ENCODE measurements at regions not wholly inside any gene's neighbourhood (a gene's known extent, or its start where the extent isn't known, plus 50 kb on each side); places are given as distances from the start of the nearest gene placed in this dataset.

GRCh38 chr6:5946701-5947100 lies 60.0 kb downstream of the NRN1 start:
- TF ChIP-seq EZH2phosphoT487 (IDR thresholded peaks at IDR 0.05; ENCODE audit: borderline replicate concordance, low read length) (no peak), CTCF (IDR thresholded peaks at IDR 0.05; ENCODE audit: low read depth, low read length, poor library complexity, severe bottlenecking) (no peak)
- H3K27me3 ChIP-seq (ENCODE audit: control insufficient read depth, low read length) = 0 out of 2 replicates have a peak, but pooled peaks cover 4% of the 10 kb centered on the region

GRCh38 chr6:5946181-5946580 lies 60.5 kb downstream of the NRN1 start:
- no peak overlapping the region for H3K4me3 ChIP-seq (ENCODE audit: low read length)
- H3K27me3 ChIP-seq (ENCODE audit: control insufficient read depth, low read length) = 0 out of 2 replicates have a peak, but pooled peaks cover 4% of the 10 kb centered on the region
- H3K9me3 ChIP-seq (ENCODE audit: control insufficient read depth, insufficient read depth, low read length) = 0 out of 2 replicates have a peak, but pooled peaks cover 3% of the 10 kb centered on the region
- no peaks in the 10 kb centered on the region for H4K20me1 ChIP-seq (ENCODE audit: control insufficient read depth, insufficient read depth, low read depth, low read length)
- no peaks in the 10 kb centered on the region for H3K79me2 ChIP-seq (ENCODE audit: control insufficient read depth, low read length)
- H3K9me2 ChIP-seq (replicated peaks; ENCODE audit: control insufficient read depth, low read length) = no peaks in the 10 kb centered on the region
- H3K4me1 ChIP-seq (ENCODE audit: control insufficient read depth, low read length) = no peaks in the 10 kb centered on the region
- no peak for TF ChIP-seq CTCF (IDR thresholded peaks at IDR 0.05; ENCODE audit: low read depth, low read length, poor library complexity, severe bottlenecking)
- TF ChIP-seq EZH2phosphoT487 (IDR thresholded peaks at IDR 0.05; ENCODE audit: borderline replicate concordance, low read length) = no peak
- no peak overlapping the region for H3K27ac ChIP-seq (ENCODE audit: low read depth, low read length)
- no peaks in the 10 kb centered on the region for H3F3A ChIP-seq (ENCODE audit: control insufficient read depth, insufficient read depth)
- no peak overlapping the region for H3K4me2 ChIP-seq (ENCODE audit: low read length)
- H3K36me3 ChIP-seq (ENCODE audit: control insufficient read depth, low read length) = no peaks in the 10 kb centered on the region

More at GRCh38 chr6:5946701-5947100, 60.0 kb downstream of the NRN1 start:
- no peak overlapping the region for H3K4me2 ChIP-seq (ENCODE audit: low read length)
- H3F3A ChIP-seq (ENCODE audit: control insufficient read depth, insufficient read depth) = no peaks in the 10 kb centered on the region
- H3K79me2 ChIP-seq (ENCODE audit: control insufficient read depth, low read length) = no peaks in the 10 kb centered on the region
- H3K4me3 ChIP-seq (ENCODE audit: low read length) = no peak overlapping the region
- H3K9me2 ChIP-seq (replicated peaks; ENCODE audit: control insufficient read depth, low read length) = no peaks in the 10 kb centered on the region
- no peaks in the 10 kb centered on the region for H4K20me1 ChIP-seq (ENCODE audit: control insufficient read depth, insufficient read depth, low read depth, low read length)
- 0 out of 2 replicates have a peak, but pooled peaks cover 3% of the 10 kb centered on the region for H3K9me3 ChIP-seq (ENCODE audit: control insufficient read depth, insufficient read depth, low read length)
- no peaks in the 10 kb centered on the region for H3K36me3 ChIP-seq (ENCODE audit: control insufficient read depth, low read length)
- H3K27ac ChIP-seq (ENCODE audit: low read depth, low read length) = no peak overlapping the region
- H3K4me1 ChIP-seq (ENCODE audit: control insufficient read depth, low read length) = no peaks in the 10 kb centered on the region

- H3K27me3 ChIP-seq (ENCODE audit: control insufficient read depth, low read length) = 0 out of 2 replicates have a peak, but pooled peaks cover 4% of the 10 kb centered on the region
- H3K4me3 ChIP-seq (ENCODE audit: low read length) = no peak overlapping the region
- no peak overlapping the region for H3K4me2 ChIP-seq (ENCODE audit: low read length)
Observed at GRCh38 chr6:5943591-5943990, 63.1 kb downstream of the NRN1 start.

More at GRCh38 chr6:5943591-5943990, 63.1 kb downstream of the NRN1 start:
- H3K27ac ChIP-seq (ENCODE audit: low read depth, low read length) = no peak overlapping the region
- H3F3A ChIP-seq (ENCODE audit: control insufficient read depth, insufficient read depth) = no peaks in the 10 kb centered on the region
- TF ChIP-seq EZH2phosphoT487 (IDR thresholded peaks at IDR 0.05; ENCODE audit: borderline replicate concordance, low read length) = no peak
- no peak for TF ChIP-seq CTCF (IDR thresholded peaks at IDR 0.05; ENCODE audit: low read depth, low read length, poor library complexity, severe bottlenecking)
- no peaks in the 10 kb centered on the region for H4K20me1 ChIP-seq (ENCODE audit: control insufficient read depth, insufficient read depth, low read depth, low read length)
- no peaks in the 10 kb centered on the region for H3K79me2 ChIP-seq (ENCODE audit: control insufficient read depth, low read length)
- no peaks in the 10 kb centered on the region for H3K36me3 ChIP-seq (ENCODE audit: control insufficient read depth, low read length)
- 0 out of 2 replicates have a peak, but pooled peaks cover 3% of the 10 kb centered on the region for H3K9me3 ChIP-seq (ENCODE audit: control insufficient read depth, insufficient read depth, low read length)
- H3K4me1 ChIP-seq (ENCODE audit: control insufficient read depth, low read length) = no peaks in the 10 kb centered on the region
- no peaks in the 10 kb centered on the region for H3K9me2 ChIP-seq (replicated peaks; ENCODE audit: control insufficient read depth, low read length)
